GM21390 (cell line): ENCODE measurements at regions not wholly inside any gene's neighbourhood (a gene's known extent, or its start where the extent isn't known, plus 50 kb on each side); places are given as distances from the start of the nearest gene placed in this dataset.

Source experiments
- ATAC-seq: cut with Tn5 transposase; IDR thresholded peaks from one replicate; pipeline ENCODE4 v1.9.1; 2021; ENCODE audit not compliant: unreplicated experiment

- ATAC-seq, result no peak
Measured at GRCh38 chr3:107098864-107099263, 278.4 kb upstream of the CCDC54 start.

GRCh38 chr3:107100137-107100536 lies 277.1 kb upstream of the CCDC54 start:
- ATAC-seq, result no peak

GRCh38 chr3:107100573-107100972 lies 276.7 kb upstream of the CCDC54 start:
- ATAC-seq, result no peak

DNA sequence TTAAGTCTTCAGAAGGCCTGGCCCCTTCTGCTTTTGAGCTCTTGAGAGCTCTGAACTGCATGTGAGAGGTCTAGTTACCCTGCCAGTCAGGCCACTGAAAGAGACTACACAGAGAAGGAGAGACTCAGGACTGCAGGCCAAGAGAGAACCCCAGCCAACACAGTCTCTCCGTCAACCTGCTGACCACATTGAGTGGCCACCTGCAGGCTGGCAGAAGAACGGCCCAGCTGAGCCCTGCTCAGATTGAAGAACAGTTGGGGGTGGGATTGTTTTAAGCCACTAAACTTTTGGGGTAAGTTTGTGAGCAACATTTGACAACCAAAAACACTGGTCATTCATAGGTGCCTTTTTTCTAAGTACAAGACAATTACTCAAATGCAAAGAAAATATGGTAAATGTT lies 273.5 kb upstream of the CCDC54 start:
- no peak for ATAC-seq

- ATAC-seq, result no peak
Measured at GRCh38 chr3:107106316-107106715, 270.9 kb upstream of the CCDC54 start.

DNA sequence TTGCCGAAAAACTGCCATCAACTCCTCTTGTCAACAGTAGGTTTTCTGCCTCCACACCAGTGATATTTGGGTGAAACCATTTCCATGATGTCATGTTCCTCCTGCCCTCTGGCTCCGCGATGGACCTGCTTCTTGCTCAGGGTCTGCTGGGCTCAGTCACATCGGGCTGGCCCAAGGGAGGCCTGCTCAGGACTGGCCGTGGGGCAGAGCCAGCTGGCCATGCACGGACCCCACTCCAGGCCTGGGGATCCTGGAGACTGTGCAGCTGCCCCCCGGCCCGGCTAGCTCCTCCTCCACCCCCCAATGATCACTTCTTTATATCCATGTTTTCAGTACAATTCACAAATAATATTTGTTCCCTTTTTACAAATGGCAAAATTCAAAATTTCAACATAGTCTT lies 270.3 kb upstream of the CCDC54 start:
- ATAC-seq, result no peak

- no peak for ATAC-seq
Measured at GRCh38 chr3:107110596-107111305, 266.5 kb upstream of the CCDC54 start.

- ATAC-seq, result no peak
Measured at GRCh38 chr3:107111872-107112271, 265.4 kb upstream of the CCDC54 start.

DNA sequence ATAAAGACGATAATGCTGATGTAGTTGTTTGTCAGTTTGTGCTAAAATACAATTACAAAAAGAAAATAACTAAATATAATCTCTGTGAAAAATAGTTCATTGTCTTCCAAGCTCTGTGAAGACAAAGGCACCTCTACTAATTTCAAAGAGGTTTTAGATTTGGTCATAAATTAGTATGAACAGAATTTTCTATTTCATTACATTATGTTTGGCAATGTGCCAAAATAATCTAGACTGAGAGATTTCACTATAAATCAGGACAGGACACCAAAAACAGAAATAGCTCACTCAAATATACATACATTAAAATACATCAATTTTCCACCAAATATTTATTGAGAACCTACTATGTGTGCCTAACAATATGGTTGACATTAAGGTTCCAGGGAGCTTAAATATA lies 264.9 kb upstream of the CCDC54 start:
- ATAC-seq, result no peak

DNA sequence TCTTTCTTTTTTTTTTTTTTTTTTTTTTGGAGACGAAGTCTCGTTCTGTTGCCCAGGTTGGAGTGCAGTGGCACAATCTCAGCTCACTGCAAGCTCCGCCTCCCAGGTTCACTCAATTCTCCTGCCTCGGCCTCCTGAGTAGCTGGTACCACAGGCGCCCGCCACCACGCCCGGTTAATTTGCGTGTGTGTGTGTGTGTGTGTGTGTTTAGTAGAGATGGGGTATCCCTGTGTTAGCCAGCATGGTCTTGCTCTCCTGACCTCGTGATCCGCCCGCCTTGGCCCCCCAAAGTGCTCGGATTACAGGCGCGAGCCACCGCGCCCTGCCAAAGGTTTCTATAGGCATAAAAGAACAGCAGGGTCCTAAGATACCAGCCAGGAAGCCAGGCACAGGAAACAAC lies 261.0 kb upstream of the CCDC54 start:
- ATAC-seq, result no peak

DNA sequence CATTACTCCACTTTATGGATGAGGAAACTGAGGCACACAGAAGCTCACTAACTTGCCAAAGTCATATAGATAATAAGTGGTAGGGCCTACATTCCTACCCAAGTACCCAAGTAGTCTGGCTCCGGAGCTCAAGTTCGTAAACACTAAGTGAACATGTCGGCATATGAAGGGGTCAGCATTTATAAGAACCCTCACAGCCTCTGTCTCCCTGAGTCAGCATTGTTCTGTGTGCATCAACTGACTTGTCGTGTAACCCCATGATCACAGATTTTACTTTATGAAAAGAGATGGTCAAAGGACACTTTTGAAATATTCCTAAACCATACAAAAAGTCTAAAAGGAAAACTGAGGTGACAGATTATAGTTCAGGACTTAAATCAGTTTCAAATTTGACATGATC lies 260.1 kb upstream of the CCDC54 start:
- no peak for ATAC-seq

DNA sequence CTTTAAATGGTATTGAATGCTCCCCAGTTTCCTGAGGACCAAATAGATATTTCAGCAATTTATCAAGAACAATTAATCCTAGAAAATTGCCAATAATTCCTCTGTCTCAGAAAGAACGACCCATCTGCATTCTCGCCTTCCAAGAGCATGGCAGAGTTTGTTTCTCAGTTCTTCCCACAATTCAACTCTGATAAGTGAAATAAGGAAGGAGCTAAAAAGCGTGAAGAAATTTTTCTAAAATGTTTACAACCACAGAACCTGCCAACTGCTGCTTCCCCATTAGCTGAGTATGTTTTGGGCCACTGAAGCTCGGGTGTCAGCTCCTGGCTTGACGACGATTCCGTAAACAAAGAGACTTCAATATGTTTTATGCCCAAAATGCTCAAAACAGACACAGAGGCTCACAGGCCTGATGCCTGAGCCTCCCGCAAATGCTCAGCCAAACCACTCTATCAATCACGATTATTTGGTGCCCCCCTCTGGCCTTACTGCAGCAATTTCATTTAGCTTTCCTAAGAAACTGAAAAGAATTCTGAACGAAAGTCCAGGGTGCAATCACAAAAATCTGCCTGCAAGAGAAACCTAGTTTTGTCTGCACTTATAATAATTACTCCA lies 259.2 kb upstream of the CCDC54 start:
- peak; percentile 58 for ATAC-seq

- ATAC-seq, result no peak
Measured at GRCh38 chr3:107124885-107125284, 252.4 kb upstream of the CCDC54 start.

GRCh38 chr3:107128946-107129345 lies 248.3 kb upstream of the CCDC54 start:
- no peak for ATAC-seq

DNA sequence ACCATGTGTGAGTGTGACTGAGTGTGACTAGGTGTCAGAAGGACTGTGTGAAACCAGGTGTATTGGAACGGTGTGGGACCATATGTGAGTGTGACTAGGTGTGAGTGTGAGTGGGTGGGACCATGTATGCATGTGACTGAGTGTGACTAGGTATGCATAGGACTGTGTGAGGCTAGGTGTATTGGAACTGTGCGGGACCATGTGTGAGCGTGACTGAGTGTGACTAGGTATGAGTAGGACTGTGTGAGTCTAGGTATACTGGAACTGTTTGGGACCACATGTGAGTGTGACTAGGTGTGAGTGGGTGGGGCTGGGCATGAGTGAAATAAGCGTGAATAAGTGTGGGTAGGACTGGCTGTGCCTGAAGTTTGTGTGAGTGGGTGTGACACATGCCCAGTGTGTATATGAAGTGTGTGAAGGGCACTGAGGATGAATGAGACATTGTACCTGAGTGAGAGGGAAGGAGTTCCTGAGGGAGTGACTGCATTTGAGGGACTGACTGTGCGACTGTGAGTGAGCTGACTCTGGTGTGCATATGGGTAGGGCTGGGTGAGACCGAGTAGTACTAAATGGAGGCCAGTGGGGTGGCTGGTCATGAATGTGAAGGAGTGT lies 247.0 kb upstream of the CCDC54 start:
- ATAC-seq, result no peak

DNA sequence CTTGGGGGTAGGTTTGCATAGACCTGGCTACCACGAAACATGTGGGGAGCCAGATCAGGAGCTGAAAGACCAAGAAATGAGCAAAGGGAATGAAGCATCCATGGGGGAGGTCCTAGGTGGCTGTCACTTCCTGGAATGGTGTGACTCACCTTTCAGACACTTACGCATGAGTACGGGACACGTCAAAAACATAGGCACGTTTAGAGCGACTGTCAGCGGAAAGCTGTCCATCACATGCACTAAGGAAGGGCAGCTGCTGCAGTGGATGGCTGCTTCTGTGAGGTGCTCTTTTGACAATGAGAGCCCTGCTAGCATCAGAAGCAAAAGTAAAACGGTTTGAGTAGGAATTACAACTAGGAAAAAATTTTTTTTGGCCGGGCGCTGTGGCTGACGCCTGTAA lies 244.6 kb upstream of the CCDC54 start:
- no peak for ATAC-seq

GRCh38 chr3:107133891-107134290 lies 243.3 kb upstream of the CCDC54 start:
- no peak for ATAC-seq

- ATAC-seq, result no peak
Measured at GRCh38 chr3:107142171-107142570, 235.1 kb upstream of the CCDC54 start.

- ATAC-seq, result no peak
Measured at GRCh38 chr3:107142786-107143575, 234.3 kb upstream of the CCDC54 start.

DNA sequence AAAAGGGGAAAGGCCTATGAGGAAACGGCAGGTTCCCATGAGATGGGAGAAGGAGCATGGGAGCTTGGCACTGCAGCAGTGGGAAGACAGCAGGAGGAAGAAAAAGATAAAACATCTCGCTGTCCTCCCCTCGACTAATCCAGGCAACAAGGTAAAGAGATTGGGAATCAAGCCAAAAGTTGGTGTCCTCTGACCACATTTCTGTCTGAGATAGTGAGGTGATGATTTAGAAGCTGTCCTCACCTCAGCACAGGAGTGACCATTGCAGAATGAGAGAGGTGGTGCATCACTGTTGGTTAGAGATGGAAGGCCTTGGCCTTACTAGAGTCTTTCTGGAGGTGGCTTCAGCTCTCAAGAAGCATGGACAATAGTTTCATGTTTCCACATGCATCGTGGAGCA lies 226.6 kb upstream of the CCDC54 start:
- ATAC-seq, result no peak

DNA sequence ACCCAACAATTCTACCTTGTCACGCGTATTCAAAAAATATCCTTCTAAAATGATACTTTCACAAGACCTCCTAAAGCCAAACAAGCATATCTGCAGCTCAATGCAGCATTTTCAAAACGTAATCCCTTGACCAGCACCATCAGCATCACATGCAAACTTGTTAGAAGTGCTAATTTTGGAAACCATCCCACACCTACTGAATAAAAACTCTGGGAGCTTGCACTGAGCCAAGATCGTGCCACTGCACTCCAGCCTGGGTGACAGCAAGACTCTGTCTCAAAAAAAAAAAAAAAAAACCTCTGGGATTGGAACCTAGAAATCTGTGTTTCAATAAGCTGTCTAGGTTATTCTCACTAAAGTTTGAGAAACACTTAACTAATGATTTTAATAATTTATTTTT lies 223.3 kb upstream of the CCDC54 start:
- no peak for ATAC-seq

DNA sequence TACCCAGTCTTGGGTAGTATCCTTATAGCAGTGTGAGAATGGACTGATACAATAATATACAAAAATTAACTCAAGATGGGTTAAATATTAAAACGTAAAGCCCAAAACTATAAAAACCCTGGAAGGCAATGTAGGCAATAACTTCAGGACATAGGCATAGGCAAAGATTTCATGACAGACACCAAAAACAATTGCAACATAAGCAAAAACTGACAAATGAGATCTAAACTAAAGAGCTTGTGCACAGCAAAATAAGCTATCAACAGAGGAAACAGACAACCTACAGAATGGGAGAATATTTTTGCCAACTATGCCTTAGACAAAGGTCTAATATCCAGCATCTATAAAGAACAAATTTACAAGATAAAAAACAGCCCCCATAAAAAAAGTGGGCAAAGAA lies 204.8 kb upstream of the CCDC54 start:
- no peak for ATAC-seq
